Caco-2 (cell line): ENCODE measurements at regions not wholly inside any gene's neighbourhood (a gene's known extent, or its start where the extent isn't known, plus 50 kb on each side); places are given as distances from the start of the nearest gene placed in this dataset.
A peak's percentile ranks its signal among the peaks of the same experiment; 100 is the strongest.

Experiments
- BruUV-seq: library from RNA; stranded (reverse); fragments of 400-500 nt; replicated peaks from 2 replicates; lab custom pipeline; 2021; lab: Mats Ljungman, UMichigan
- CTCF ChIA-PET: fragments of 300-600 bp; sonication (Branson Sonifier 250); formaldehyde crosslinking; loops from one replicate; lab custom pipeline; 2022; ENCODE audit warnings: antibody characterized with exemption; lab: Charles Lee
- POLR2A ChIA-PET: fragments of 300-600 bp; sonication (Branson Sonifier 250); formaldehyde crosslinking; loops from one replicate; lab custom pipeline; 2022; ENCODE audit warnings: antibody characterized with exemption; lab: Charles Lee
- DNase-seq, 2 experiments: peaks; one replicate each; pipeline versions ENCODE4 v3.0.0 to v3.0.0-alpha.2; 2020 to 2022
- H3K27me3 ChIP-seq: replicated peaks from 2 replicates; pipeline ENCODE4 v1.6.0; 2011; ENCODE audit warnings: low read length; ENCODE audit not compliant: control insufficient read depth, insufficient read depth
- H3K36me3 ChIP-seq: 2 replicates; pipeline ENCODE4 v1.5.1; 2011; ENCODE audit warnings: low read length; ENCODE audit not compliant: control insufficient read depth, insufficient read depth
- H3K4me1 ChIP-seq: fragments of 250-450 bp; sonication (Bioruptor Pico); 2 replicates; pipeline ENCODE4 v1.5.1; 2020; ENCODE audit warnings: mild to moderate bottlenecking
- H3K4me3 ChIP-seq: 2 replicates; pipeline ENCODE4 v1.5.1; 2011; ENCODE audit warnings: low read depth, mild to moderate bottlenecking, control low read depth, low read length
- H3K9me3 ChIP-seq: fragments of 250-450 bp; sonication (Bioruptor Pico); 2 replicates; pipeline ENCODE4 v1.5.1; 2020; ENCODE audit warnings: mild to moderate bottlenecking, moderate library complexity
- H3K27ac Mint-ChIP-seq: one replicate; pipeline ENCODE4 v1.8.0; 2022; ENCODE audit warnings: mixed read lengths; ENCODE audit not compliant: unreplicated experiment
- H3K27me3 Mint-ChIP-seq: one replicate; pipeline ENCODE4 v1.8.0; 2022; ENCODE audit warnings: mixed read lengths; ENCODE audit not compliant: insufficient read depth, unreplicated experiment
- H3K36me3 Mint-ChIP-seq: one replicate; pipeline ENCODE4 v1.8.0; 2022; ENCODE audit warnings: mild to moderate bottlenecking, mixed read lengths; ENCODE audit not compliant: insufficient read depth, unreplicated experiment
- H3K4me1 Mint-ChIP-seq: one replicate; pipeline ENCODE4 v1.8.0; 2022; ENCODE audit warnings: low read depth, mixed read lengths; ENCODE audit not compliant: unreplicated experiment
- H3K4me3 Mint-ChIP-seq: one replicate; pipeline ENCODE4 v1.8.0; 2022; ENCODE audit warnings: mild to moderate bottlenecking, moderate library complexity, mixed read lengths; ENCODE audit not compliant: unreplicated experiment
- H3K9me3 Mint-ChIP-seq: one replicate; pipeline ENCODE4 v1.8.0; 2022; ENCODE audit warnings: mixed read lengths; ENCODE audit not compliant: unreplicated experiment
- CTCF ChIP-seq, 2 experiments: fragments of 200-600 bp in 1 of 2; IDR thresholded peaks; 1 replicate in 1 of 2; 2 replicates in 1 of 2; pipeline versions ENCODE4 v1.5.1 to v1.8.0; 2011 to 2022; ENCODE audit warnings: antibody characterized with exemption in 1 of 2, control low read depth in 1 of 2, inconsistent platforms in 1 of 2, low read depth in 1 of 2, low read length in 1 of 2, mild to moderate bottlenecking in 1 of 2, moderate library complexity in 1 of 2; ENCODE audit not compliant: insufficient read depth in 1 of 2, severe bottlenecking in 1 of 2, unreplicated experiment in 1 of 2
- intact Hi-C: fragments of 100-400 bp; cut with micrococcal nuclease; formaldehyde crosslinking; loops from one replicate; pipeline ENCODE4 v1.10.0; 2022; ENCODE audit not compliant: unreplicated experiment

- no peaks in the 10 kb centered on the region for H3K36me3 ChIP-seq
- peaks cover 30% of the 10 kb centered on the region for H3K4me1 ChIP-seq
- Mint-ChIP-seq H3K9me3 (peaks cover 19% of the 10 kb centered on the region), H3K4me3 (peak overlapping the region; percentile 28), H3K36me3 (peaks cover 14% of the 10 kb centered on the region), H3K27me3 (no peaks in the 10 kb centered on the region), H3K27ac (peak overlapping the region; percentile 58), H3K4me1 (peaks cover 23% of the 10 kb centered on the region)
- ChIA-PET CTCF (interaction anchor here (0.6 to 0.7 kb wide), 2 partner anchors 27 to 35 kb away, joined by 3 read pairs; no protein-coding TSS in a partner anchor), POLR2A (no interaction called here)
- no peaks in the 10 kb centered on the region for H3K27me3 ChIP-seq
- H3K9me3 ChIP-seq, result peaks cover 4% of the 10 kb centered on the region; the same call in 1 of the 2 replicates
- intact Hi-C loops, result loop anchor here (1.0 to 2.0 kb wide), 2 partner anchors 27 to 37 kb away; no protein-coding TSS in a partner anchor
- BruUV-seq, result no TSS peak
- no peak for TF ChIP-seq CTCF (IDR thresholded peaks at IDR 0.05; ENCODE audit: insufficient read depth in 1 of 2, low read depth in 1 of 2, low read length in 1 of 2, severe bottlenecking in 1 of 2, unreplicated experiment in 1 of 2)
- H3K4me3 ChIP-seq, result no peak overlapping the region
- DNase-seq, result no peak
Observed at GRCh38 chr13:76049376-76049746, 413.2 kb downstream of the LMO7 start.

GRCh38 chr13:76048675-76049375 lies 412.7 kb downstream of the LMO7 start:
- Mint-ChIP-seq H3K4me1 (peaks cover 19% of the 10 kb centered on the region), H3K27me3 (no peaks in the 10 kb centered on the region), H3K36me3 (peaks cover 10% of the 10 kb centered on the region), H3K9me3 (peaks cover 13% of the 10 kb centered on the region), H3K27ac (peak overlapping the region; percentile 58), H3K4me3 (peak overlapping the region; percentile 28)
- no peaks in the 10 kb centered on the region for H3K27me3 ChIP-seq
- BruUV-seq, result no TSS peak
- peak in 1 of 2 experiments; percentile 29 for DNase-seq
- no peaks in the 10 kb centered on the region for H3K36me3 ChIP-seq
- POLR2A ChIA-PET, result no interaction called here
- intact Hi-C loops, result loop anchor here (1.0 to 2.0 kb wide), 2 partner anchors 26 to 37 kb away; no protein-coding TSS in a partner anchor
- CTCF ChIA-PET, result interaction anchor here (0.6 to 0.7 kb wide), 2 partner anchors 26 to 34 kb away, joined by 3 read pairs; no protein-coding TSS in a partner anchor
- peaks cover 3% of the 10 kb centered on the region; the same call in 1 of the 2 replicates for H3K9me3 ChIP-seq
- H3K4me1 ChIP-seq, result peaks cover 31% of the 10 kb centered on the region
- no peak for TF ChIP-seq CTCF (IDR thresholded peaks at IDR 0.05; ENCODE audit: insufficient read depth in 1 of 2, low read depth in 1 of 2, low read length in 1 of 2, severe bottlenecking in 1 of 2, unreplicated experiment in 1 of 2)
- no peak overlapping the region for H3K4me3 ChIP-seq

GRCh38 chr13:76048131-76048530 lies 412.0 kb downstream of the LMO7 start:
- no peak for TF ChIP-seq CTCF (IDR thresholded peaks at IDR 0.05; ENCODE audit: insufficient read depth in 1 of 2, low read depth in 1 of 2, low read length in 1 of 2, severe bottlenecking in 1 of 2, unreplicated experiment in 1 of 2)
- Mint-ChIP-seq H3K4me1 (peaks cover 13% of the 10 kb centered on the region), H3K27ac (no peak overlapping the region), H3K36me3 (peaks cover 3% of the 10 kb centered on the region), H3K27me3 (no peaks in the 10 kb centered on the region), H3K4me3 (no peak overlapping the region), H3K9me3 (peaks cover 6% of the 10 kb centered on the region)
- no peak for DNase-seq
- ChIA-PET CTCF (no interaction called here), POLR2A (no interaction called here)
- BruUV-seq, result no TSS peak
- Histone ChIP-seq H3K4me3 (no peak overlapping the region), H3K9me3 (no peaks in the 10 kb centered on the region), H3K36me3 (no peaks in the 10 kb centered on the region), H3K4me1 (peaks cover 28% of the 10 kb centered on the region), H3K27me3 (no peaks in the 10 kb centered on the region)
- intact Hi-C loops, result loop anchor here (2.0 kb wide), 1 partner anchor 25 kb away; no protein-coding TSS in a partner anchor
